ENCODE measurements at regions not wholly inside any gene's neighbourhood (a gene's known extent, or its start where the extent isn't known, plus 50 kb on each side); places are given as distances from the start of the nearest gene placed in this dataset.

DNA sequence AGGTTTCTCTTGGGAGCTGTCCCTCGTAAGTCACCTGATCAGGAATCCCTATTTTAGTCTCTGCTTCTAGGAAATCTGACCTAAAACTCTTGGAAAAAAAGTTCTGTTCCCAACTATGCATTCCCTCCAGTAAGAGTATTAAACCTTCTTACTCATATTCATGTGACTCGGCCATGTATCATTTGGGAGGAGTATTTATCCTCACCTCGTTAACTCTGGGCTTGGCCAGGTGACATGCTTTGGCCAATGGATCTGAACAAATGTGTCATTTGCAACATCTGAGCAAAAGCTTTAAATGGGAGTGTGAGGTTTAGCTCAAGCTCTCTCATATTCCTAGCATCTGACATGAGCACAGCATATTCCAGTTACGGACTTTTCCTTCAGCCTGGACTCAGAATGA lies 226.8 kb downstream of the NUAK1 start:
- POLR2A ChIA-PET, result no interaction called here
- CTCF ChIA-PET, result no interaction called here
- DNase-seq (ENCODE audit: extremely low spot score), result no peak
- TF ChIP-seq, protein P1, sequence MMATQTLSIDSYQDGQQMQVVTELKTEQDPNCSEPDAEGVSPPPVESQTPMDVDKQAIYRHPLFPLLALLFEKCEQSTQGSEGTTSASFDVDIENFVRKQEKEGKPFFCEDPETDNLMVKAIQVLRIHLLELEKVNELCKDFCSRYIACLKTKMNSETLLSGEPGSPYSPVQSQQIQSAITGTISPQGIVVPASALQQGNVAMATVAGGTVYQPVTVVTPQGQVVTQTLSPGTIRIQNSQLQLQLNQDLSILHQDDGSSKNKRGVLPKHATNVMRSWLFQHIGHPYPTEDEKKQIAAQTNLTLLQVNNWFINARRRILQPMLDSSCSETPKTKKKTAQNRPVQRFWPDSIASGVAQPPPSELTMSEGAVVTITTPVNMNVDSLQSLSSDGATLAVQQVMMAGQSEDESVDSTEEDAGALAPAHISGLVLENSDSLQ (IDR thresholded peaks at IDR 0.05), result no peak

DNA sequence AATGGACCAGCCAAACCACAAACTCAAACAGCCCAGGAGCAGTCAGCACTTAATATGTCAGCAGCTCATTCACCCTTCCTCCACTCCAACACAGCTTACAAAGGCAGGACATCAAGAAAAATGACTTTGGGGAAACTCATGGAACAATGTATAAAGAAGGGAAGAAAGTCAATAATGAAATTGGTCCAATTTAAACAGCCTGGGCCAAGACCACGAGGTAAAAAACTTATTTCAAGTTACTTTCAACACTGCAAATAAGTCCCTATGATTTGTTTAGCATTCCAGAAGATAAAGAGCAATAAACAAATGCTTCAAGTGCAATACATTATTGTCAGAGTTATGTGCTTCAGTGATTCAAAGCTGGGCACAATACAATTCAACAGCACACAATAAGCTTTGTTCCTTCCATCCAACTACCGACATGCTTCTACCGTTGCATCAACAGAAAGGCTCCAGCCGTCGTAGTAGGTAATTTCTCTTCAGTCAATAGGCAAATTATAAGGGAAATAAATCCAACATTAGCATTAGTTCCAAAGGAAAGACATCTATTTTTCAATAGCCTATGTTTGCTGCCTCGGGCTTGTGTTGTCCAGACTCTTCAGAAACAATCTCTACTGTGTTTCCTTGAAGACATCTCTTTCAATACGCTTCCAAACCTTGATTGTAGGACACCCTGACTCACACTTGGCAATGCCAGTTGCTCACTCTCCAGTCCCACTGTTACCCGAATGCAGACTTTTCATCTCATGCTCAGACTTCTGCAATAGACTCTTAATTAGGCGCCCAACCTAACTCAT lies 225.7 kb downstream of the NUAK1 start:
- CTCF ChIA-PET, result no interaction called here
- TF ChIP-seq L3MBTL2 (conservative IDR thresholded peaks at IDR 0.05) (no peak), FOXK2 (IDR thresholded peaks at IDR 0.05) (no peak)
- POLR2A ChIA-PET, result no interaction called here
- DNase-seq (ENCODE audit: extremely low spot score), result no peak

DNA sequence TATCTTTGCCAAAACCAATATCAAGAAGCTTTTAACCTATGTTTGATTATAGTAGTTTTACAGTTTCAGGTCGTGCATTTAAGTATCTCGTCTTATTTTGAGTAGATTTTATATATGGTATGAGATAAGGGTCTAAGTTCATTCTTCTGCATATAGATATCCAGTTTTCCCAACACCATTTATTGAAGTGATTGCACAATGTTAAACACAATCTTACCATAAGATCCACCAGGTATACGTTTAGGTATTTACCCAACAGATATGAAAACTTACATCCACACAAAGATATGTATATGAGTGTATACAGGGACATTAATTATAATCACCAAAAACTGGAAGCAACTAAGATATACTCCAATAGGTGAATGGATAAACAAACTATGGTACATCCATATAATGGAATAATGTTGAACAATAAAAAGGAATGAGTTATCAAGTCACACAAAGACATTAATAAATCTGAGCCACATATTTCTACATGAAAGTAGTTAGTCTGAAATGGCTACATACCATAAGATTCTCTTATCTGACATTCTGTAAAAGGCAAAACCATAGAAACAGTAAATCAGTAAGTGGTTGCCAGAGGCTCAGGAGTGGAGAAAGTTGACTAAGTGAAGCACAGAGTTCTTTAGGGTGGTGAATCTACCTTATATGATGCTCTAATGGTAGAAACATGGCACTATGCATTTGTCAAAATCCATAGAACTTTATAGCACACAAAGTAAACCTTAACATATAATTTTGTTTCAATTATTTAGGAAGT lies 222.6 kb downstream of the NUAK1 start:
- no peak for TF ChIP-seq HDGF (IDR thresholded peaks at IDR 0.05; ENCODE audit: borderline replicate concordance)
- TF ChIP-seq LEF1 (IDR thresholded peaks at IDR 0.05; ENCODE audit: borderline replicate concordance), result no peak
- TF ChIP-seq BHLHE40 (IDR thresholded peaks at IDR 0.05; ENCODE audit: borderline replicate concordance), result no peak
- TF ChIP-seq SP1 (IDR thresholded peaks at IDR 0.05), result no peak
- TF ChIP-seq ELF4 (IDR thresholded peaks at IDR 0.05), result no peak
- TF ChIP-seq SUZ12 (IDR thresholded peaks at IDR 0.05), result no peak
- ChIA-PET POLR2A (no interaction called here), CTCF (no interaction called here)
- no peak for DNase-seq (ENCODE audit: extremely low spot score)

DNA sequence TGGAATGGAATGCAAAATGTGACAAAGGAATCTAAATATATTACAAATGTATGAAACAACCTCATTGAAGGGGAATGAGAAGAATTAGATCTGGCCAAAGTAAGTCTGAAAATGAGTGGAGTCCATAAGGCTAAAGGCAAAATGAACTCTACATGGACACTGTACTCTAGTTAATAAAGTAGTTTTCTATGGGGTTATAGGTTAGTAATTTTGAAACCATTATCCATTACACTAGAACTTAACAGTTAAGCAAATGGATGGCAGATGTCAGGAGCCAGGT lies 222.1 kb downstream of the NUAK1 start:
- CTCF ChIA-PET, result no interaction called here
- TF ChIP-seq ZNF384 (IDR thresholded peaks at IDR 0.05) (no peak), FOXM1 (IDR thresholded peaks at IDR 0.05; ENCODE audit: borderline replicate concordance) (no peak), SUZ12 (IDR thresholded peaks at IDR 0.05) (no peak), LEF1 (IDR thresholded peaks at IDR 0.05; ENCODE audit: borderline replicate concordance) (no peak), CTBP1 (IDR thresholded peaks at IDR 0.05; ENCODE audit: borderline replicate concordance) (no peak), ELF4 (IDR thresholded peaks at IDR 0.05) (no peak), HDGF (IDR thresholded peaks at IDR 0.05; ENCODE audit: borderline replicate concordance) (no peak), L3MBTL2 (conservative IDR thresholded peaks at IDR 0.05) (no peak), SP1 (IDR thresholded peaks at IDR 0.05) (no peak), NFRKB (IDR thresholded peaks at IDR 0.05) (no peak)
- TF ChIP-seq, protein P1 (IDR thresholded peaks at IDR 0.05), result no peak
- POLR2A ChIA-PET, result no interaction called here
- DNase-seq (ENCODE audit: extremely low spot score), result no peak

DNA sequence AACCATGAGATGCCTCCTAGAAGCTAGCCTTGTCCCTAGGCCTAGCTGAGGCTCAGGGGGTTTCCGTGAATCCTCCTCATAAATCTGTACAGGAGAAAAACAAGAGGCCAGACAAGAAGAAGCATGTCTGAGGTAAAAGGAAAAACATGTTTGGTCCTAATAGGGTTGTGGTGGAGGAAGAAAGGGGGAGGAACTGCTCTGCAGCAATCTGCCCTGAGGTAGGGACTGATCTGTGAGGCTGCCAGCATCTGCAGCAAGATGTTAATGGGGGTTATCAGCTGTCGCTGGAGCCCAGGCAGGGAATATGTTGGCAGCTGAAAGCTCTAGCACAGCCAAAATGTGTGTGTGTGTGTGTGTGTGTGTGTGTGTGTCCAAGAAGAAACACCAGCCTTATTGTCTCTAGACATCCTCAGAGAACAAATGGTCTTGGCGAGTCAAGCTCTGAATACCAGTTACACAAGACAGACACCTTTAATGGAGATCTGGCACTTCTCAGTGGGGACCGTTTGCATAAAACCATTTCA lies 218.5 kb downstream of the NUAK1 start:
- TF ChIP-seq CTBP1 (IDR thresholded peaks at IDR 0.05; ENCODE audit: borderline replicate concordance), result no peak
- no peak for TF ChIP-seq SUZ12 (IDR thresholded peaks at IDR 0.05)
- TF ChIP-seq SP1 (IDR thresholded peaks at IDR 0.05), result no peak
- no peak for TF ChIP-seq FOXM1 (IDR thresholded peaks at IDR 0.05; ENCODE audit: borderline replicate concordance)
- no peak for TF ChIP-seq TARDBP (IDR thresholded peaks at IDR 0.05)
- no peak for TF ChIP-seq ZNF384 (IDR thresholded peaks at IDR 0.05)
- no peak for TF ChIP-seq NFRKB (IDR thresholded peaks at IDR 0.05)
- no peak for TF ChIP-seq ELF4 (IDR thresholded peaks at IDR 0.05)
- TF ChIP-seq, protein P1 (IDR thresholded peaks at IDR 0.05), result no peak
- TF ChIP-seq LEF1 (IDR thresholded peaks at IDR 0.05; ENCODE audit: borderline replicate concordance), result no peak
- TF ChIP-seq BHLHE40 (IDR thresholded peaks at IDR 0.05; ENCODE audit: borderline replicate concordance), result no peak
- TF ChIP-seq L3MBTL2 (conservative IDR thresholded peaks at IDR 0.05), result no peak
- TF ChIP-seq ARNT (IDR thresholded peaks at IDR 0.05), result no peak
- no peak for TF ChIP-seq FOXA1 (IDR thresholded peaks at IDR 0.05)
- TF ChIP-seq HDGF (IDR thresholded peaks at IDR 0.05; ENCODE audit: borderline replicate concordance), result no peak
- TF ChIP-seq FOXK2 (IDR thresholded peaks at IDR 0.05), result no peak
- ChIA-PET POLR2A (no interaction called here), CTCF (no interaction called here)
- DNase-seq (ENCODE audit: extremely low spot score), result no peak

DNA sequence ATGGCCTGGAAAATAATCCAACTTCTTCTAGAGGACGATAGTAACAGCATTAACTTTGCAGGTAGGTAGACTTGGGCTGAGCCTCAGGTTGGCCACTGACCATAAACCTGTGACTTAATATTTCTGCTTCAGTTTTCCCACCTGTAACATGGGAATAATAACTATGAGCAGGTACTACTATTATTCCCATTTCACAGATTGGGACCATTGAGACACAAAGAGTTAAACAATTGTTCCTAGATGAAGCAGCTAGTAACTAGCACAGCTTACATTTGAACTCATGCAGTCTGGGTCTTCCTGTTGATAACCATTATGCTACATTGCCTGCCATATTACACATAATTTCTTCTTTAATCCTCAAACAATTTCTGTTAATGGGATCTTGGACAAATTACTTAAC lies 217.7 kb downstream of the NUAK1 start:
- ChIA-PET POLR2A (no interaction called here), CTCF (no interaction called here)
- DNase-seq (ENCODE audit: extremely low spot score), result no peak
- TF ChIP-seq SP1 (IDR thresholded peaks at IDR 0.05) (no peak), HDGF (IDR thresholded peaks at IDR 0.05; ENCODE audit: borderline replicate concordance) (no peak), FOXK2 (IDR thresholded peaks at IDR 0.05) (no peak), ARNT (IDR thresholded peaks at IDR 0.05) (no peak), ELF4 (IDR thresholded peaks at IDR 0.05) (no peak), ZNF384 (IDR thresholded peaks at IDR 0.05) (no peak), BHLHE40 (IDR thresholded peaks at IDR 0.05; ENCODE audit: borderline replicate concordance) (no peak), LEF1 (IDR thresholded peaks at IDR 0.05; ENCODE audit: borderline replicate concordance) (no peak)
